ENCODE measurements at regions not wholly inside any gene's neighbourhood (a gene's known extent, or its start where the extent isn't known, plus 50 kb on each side); places are given as distances from the start of the nearest gene placed in this dataset.

DNA sequence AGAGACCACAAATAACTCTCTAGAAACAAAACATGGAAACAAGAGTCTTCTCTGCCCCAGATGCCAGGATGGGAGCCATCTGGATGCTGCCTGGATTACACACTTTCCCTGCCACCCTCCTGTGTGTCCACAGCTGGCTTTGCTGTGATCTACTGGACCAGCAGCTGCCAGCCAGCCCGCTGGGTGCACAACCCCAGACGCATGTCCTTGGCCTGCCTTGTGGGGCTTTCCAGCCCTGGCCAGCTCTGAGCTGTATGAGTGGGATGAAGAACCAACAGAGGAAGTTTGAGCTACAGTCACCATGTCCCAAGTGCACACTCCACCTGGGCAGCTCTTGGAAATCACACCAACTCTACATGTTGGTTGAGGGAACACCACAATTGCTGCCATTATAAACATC lies 57.0 kb upstream of the TNRC6C start:
- Histone ChIP-seq H3K36me3 (ENCODE audit: control insufficient read depth in 2 of 2, insufficient read depth in 1 of 2, low read length in 2 of 2) (no peaks in the 10 kb centered on the region), H3K4me3 (ENCODE audit: low read depth, low read length) (no peak overlapping the region), H3K27ac (ENCODE audit: extremely low read depth, low read depth, low read length) (no peak overlapping the region), H3K4me1 (ENCODE audit: control insufficient read depth, insufficient read depth, low read length) (no peaks in the 10 kb centered on the region), H3K9me3 (ENCODE audit: control insufficient read depth, insufficient read depth, low read depth, low read length) (no peaks in the 10 kb centered on the region)
- TF ChIP-seq ZNF473 (tag by site-specific recombination; IDR thresholded peaks at IDR 0.05): no peak
- no peak for TF ChIP-seq ZNF416 (tag by site-specific recombination; IDR thresholded peaks at IDR 0.05)
- no peak for TF ChIP-seq ZFP41 (tag by site-specific recombination; IDR thresholded peaks at IDR 0.05; ENCODE audit: borderline replicate concordance)
- TF ChIP-seq ZNF530 (tag by site-specific recombination; IDR thresholded peaks at IDR 0.05; ENCODE audit: low read depth): no peak
- ChIA-PET CTCF (interaction anchor here (0.7 kb wide), 1 partner anchor 9 kb away, joined by 3 read pairs; no protein-coding TSS in a partner anchor), POLR2A (no interaction called here)

DNA sequence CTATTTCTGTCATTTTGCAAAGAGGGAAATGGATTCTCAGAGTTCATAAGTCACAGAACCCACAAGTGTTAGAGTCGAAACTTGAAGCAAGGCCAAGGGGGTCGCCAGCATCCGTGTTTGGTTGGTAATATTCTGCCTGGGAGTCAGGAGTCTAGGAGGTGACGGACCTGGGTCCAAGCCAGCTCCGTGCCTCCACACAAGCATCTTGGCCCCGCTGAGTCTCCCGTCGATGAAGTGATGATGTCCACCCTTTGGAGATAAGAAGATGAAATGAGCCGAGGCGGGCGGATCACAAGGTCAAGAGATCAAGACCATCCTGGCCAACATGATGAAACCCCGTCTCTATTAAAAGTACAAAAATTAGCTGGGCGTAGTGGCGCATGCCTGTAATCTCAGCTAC lies 53.2 kb upstream of the TNRC6C start:
- POLR2A ChIA-PET: interaction anchor here (0.6 to 1.4 kb wide), 2 partner anchors 53 to 76 kb away, joined by 4 to 9 read pairs; partner anchors contain the start of gene TNRC6C

DNA sequence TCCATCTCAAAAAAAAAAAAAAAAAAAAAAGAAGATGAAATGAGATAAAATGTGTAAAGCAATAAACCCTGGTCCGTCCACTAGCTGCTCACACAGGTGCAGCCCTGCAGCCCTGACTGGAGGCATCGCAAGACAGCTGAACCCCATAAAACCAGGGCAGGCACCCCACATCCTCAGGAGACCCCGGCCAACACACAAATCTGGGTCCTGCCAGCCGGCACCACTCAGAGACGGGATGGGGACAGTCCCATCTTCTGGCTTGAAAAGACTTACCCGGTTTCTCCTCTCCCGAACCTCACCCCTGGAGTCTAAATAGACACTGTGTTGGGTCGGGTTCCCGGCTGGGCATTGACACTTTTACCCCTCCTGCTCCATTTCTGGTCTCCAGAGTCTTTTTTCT lies 52.7 kb upstream of the TNRC6C start:
- CTCF ChIA-PET: interaction anchor here (0.6 to 0.7 kb wide), 2 partner anchors 28 to 229 kb away, joined by 3 read pairs; no protein-coding TSS in a partner anchor
- H3K36me3 ChIP-seq (ENCODE audit: control insufficient read depth in 2 of 2, insufficient read depth in 1 of 2, low read length in 2 of 2): no peaks in the 10 kb centered on the region
- POLR2A ChIA-PET: interaction anchor here (0.6 kb wide), 1 partner anchor 75 kb away, joined by 9 read pairs; no protein-coding TSS in a partner anchor
- TF ChIP-seq ZNF335 (tag by site-specific recombination; conservative IDR thresholded peaks at IDR 0.05) (no peak), ZNF558 (tag by site-specific recombination; IDR thresholded peaks at IDR 0.05) (no peak), KLF16 (tag by site-specific recombination; IDR thresholded peaks at IDR 0.05) (no peak), ZNF544 (tag by site-specific recombination; IDR thresholded peaks at IDR 0.05) (no peak), ZFHX2 (tag by site-specific recombination; conservative IDR thresholded peaks at IDR 0.05) (no peak), ZNF184 (tag by site-specific recombination; IDR thresholded peaks at IDR 0.05) (no peak)
- TF ChIP-seq, protein P1, sequence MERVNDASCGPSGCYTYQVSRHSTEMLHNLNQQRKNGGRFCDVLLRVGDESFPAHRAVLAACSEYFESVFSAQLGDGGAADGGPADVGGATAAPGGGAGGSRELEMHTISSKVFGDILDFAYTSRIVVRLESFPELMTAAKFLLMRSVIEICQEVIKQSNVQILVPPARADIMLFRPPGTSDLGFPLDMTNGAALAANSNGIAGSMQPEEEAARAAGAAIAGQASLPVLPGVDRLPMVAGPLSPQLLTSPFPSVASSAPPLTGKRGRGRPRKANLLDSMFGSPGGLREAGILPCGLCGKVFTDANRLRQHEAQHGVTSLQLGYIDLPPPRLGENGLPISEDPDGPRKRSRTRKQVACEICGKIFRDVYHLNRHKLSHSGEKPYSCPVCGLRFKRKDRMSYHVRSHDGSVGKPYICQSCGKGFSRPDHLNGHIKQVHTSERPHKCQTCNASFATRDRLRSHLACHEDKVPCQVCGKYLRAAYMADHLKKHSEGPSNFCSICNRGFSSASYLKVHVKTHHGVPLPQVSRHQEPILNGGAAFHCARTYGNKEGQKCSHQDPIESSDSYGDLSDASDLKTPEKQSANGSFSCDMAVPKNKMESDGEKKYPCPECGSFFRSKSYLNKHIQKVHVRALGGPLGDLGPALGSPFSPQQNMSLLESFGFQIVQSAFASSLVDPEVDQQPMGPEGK (tag by site-specific recombination; IDR thresholded peaks at IDR 0.05): no peak
- TF ChIP-seq, protein P2, sequence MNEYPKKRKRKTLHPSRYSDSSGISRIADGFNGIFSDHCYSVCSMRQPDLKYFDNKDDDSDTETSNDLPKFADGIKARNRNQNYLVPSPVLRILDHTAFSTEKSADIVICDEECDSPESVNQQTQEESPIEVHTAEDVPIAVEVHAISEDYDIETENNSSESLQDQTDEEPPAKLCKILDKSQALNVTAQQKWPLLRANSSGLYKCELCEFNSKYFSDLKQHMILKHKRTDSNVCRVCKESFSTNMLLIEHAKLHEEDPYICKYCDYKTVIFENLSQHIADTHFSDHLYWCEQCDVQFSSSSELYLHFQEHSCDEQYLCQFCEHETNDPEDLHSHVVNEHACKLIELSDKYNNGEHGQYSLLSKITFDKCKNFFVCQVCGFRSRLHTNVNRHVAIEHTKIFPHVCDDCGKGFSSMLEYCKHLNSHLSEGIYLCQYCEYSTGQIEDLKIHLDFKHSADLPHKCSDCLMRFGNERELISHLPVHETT (tag by site-specific recombination; IDR thresholded peaks at IDR 0.05): no peak
- TF ChIP-seq, protein P3, sequence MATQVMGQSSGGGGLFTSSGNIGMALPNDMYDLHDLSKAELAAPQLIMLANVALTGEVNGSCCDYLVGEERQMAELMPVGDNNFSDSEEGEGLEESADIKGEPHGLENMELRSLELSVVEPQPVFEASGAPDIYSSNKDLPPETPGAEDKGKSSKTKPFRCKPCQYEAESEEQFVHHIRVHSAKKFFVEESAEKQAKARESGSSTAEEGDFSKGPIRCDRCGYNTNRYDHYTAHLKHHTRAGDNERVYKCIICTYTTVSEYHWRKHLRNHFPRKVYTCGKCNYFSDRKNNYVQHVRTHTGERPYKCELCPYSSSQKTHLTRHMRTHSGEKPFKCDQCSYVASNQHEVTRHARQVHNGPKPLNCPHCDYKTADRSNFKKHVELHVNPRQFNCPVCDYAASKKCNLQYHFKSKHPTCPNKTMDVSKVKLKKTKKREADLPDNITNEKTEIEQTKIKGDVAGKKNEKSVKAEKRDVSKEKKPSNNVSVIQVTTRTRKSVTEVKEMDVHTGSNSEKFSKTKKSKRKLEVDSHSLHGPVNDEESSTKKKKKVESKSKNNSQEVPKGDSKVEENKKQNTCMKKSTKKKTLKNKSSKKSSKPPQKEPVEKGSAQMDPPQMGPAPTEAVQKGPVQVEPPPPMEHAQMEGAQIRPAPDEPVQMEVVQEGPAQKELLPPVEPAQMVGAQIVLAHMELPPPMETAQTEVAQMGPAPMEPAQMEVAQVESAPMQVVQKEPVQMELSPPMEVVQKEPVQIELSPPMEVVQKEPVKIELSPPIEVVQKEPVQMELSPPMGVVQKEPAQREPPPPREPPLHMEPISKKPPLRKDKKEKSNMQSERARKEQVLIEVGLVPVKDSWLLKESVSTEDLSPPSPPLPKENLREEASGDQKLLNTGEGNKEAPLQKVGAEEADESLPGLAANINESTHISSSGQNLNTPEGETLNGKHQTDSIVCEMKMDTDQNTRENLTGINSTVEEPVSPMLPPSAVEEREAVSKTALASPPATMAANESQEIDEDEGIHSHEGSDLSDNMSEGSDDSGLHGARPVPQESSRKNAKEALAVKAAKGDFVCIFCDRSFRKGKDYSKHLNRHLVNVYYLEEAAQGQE (tag by site-specific recombination; IDR thresholded peaks at IDR 0.05): no peak
- TF ChIP-seq, protein P4, sequence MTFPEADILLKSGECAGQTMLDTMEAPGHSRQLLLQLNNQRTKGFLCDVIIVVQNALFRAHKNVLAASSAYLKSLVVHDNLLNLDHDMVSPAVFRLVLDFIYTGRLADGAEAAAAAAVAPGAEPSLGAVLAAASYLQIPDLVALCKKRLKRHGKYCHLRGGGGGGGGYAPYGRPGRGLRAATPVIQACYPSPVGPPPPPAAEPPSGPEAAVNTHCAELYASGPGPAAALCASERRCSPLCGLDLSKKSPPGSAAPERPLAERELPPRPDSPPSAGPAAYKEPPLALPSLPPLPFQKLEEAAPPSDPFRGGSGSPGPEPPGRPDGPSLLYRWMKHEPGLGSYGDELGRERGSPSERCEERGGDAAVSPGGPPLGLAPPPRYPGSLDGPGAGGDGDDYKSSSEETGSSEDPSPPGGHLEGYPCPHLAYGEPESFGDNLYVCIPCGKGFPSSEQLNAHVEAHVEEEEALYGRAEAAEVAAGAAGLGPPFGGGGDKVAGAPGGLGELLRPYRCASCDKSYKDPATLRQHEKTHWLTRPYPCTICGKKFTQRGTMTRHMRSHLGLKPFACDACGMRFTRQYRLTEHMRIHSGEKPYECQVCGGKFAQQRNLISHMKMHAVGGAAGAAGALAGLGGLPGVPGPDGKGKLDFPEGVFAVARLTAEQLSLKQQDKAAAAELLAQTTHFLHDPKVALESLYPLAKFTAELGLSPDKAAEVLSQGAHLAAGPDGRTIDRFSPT (tag by site-specific recombination; IDR thresholded peaks at IDR 0.05): no peak

More for the DNA sequence above, 53.2 kb upstream of the TNRC6C start:
- CTCF ChIA-PET: no interaction called here
- H3K4me3 ChIP-seq (ENCODE audit: low read depth, low read length): no peak overlapping the region
- H3K4me1 ChIP-seq (ENCODE audit: control insufficient read depth, insufficient read depth, low read length): no peaks in the 10 kb centered on the region
- no peaks in the 10 kb centered on the region for H3K36me3 ChIP-seq (ENCODE audit: control insufficient read depth in 2 of 2, insufficient read depth in 1 of 2, low read length in 2 of 2)
- no peaks in the 10 kb centered on the region for H3K9me3 ChIP-seq (ENCODE audit: control insufficient read depth, insufficient read depth, low read depth, low read length)
- no peak for TF ChIP-seq YY2 (tag by site-specific recombination; IDR thresholded peaks at IDR 0.05)
- no peak for TF ChIP-seq GFI1B (tag by site-specific recombination; IDR thresholded peaks at IDR 0.05)
- TF ChIP-seq, protein P5, sequence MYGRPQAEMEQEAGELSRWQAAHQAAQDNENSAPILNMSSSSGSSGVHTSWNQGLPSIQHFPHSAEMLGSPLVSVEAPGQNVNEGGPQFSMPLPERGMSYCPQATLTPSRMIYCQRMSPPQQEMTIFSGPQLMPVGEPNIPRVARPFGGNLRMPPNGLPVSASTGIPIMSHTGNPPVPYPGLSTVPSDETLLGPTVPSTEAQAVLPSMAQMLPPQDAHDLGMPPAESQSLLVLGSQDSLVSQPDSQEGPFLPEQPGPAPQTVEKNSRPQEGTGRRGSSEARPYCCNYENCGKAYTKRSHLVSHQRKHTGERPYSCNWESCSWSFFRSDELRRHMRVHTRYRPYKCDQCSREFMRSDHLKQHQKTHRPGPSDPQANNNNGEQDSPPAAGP (tag by site-specific recombination; IDR thresholded peaks at IDR 0.05): no peak
- no peak for TF ChIP-seq ZSCAN30 (tag by site-specific recombination; IDR thresholded peaks at IDR 0.05)
- TF ChIP-seq, protein P6, sequence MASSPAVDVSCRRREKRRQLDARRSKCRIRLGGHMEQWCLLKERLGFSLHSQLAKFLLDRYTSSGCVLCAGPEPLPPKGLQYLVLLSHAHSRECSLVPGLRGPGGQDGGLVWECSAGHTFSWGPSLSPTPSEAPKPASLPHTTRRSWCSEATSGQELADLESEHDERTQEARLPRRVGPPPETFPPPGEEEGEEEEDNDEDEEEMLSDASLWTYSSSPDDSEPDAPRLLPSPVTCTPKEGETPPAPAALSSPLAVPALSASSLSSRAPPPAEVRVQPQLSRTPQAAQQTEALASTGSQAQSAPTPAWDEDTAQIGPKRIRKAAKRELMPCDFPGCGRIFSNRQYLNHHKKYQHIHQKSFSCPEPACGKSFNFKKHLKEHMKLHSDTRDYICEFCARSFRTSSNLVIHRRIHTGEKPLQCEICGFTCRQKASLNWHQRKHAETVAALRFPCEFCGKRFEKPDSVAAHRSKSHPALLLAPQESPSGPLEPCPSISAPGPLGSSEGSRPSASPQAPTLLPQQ (tag by site-specific recombination; IDR thresholded peaks at IDR 0.05): no peak
- no peak for TF ChIP-seq RBAK (tag by site-specific recombination; IDR thresholded peaks at IDR 0.05)
- TF ChIP-seq KLF1 (tag by site-specific recombination; IDR thresholded peaks at IDR 0.05): no peak
- TF ChIP-seq ZFP69B (tag by site-specific recombination; IDR thresholded peaks at IDR 0.05): no peak
- no peak overlapping the region for H3K27ac ChIP-seq (ENCODE audit: extremely low read depth, low read depth, low read length)

More for the DNA sequence above, 52.7 kb upstream of the TNRC6C start:
- H3K4me1 ChIP-seq (ENCODE audit: control insufficient read depth, insufficient read depth, low read length): no peaks in the 10 kb centered on the region
- no peak overlapping the region for H3K4me3 ChIP-seq (ENCODE audit: low read depth, low read length)
- no peaks in the 10 kb centered on the region for H3K9me3 ChIP-seq (ENCODE audit: control insufficient read depth, insufficient read depth, low read depth, low read length)
- no peak overlapping the region for H3K27ac ChIP-seq (ENCODE audit: extremely low read depth, low read depth, low read length)
